HepG2 (cell line): ENCODE measurements at regions not wholly inside any gene's neighbourhood (a gene's known extent, or its start where the extent isn't known, plus 50 kb on each side); places are given as distances from the start of the nearest gene placed in this dataset.

ENCODE experiments used
- AHR ChIP-seq: IDR thresholded peaks from 2 replicates; pipeline ENCODE4 v1.6.1; 2018; ENCODE audit warnings: missing genetic modification reagents, missing compliant biosample characterization
- E2F1 ChIP-seq: sonication (generic); formaldehyde crosslinking; IDR thresholded peaks from 2 replicates; pipeline ENCODE4 v1.5.0; 2020; ENCODE audit warnings: missing genetic modification reagents
- FIP1L1 ChIP-seq: fragments of 200-400 bp; formaldehyde crosslinking; IDR thresholded peaks from 2 replicates; pipeline ENCODE4 v1.6.1; 2018; ENCODE audit warnings: low read depth, mild to moderate bottlenecking, low read length, moderate library complexity, borderline replicate concordance; ENCODE audit not compliant: insufficient read depth
- FOSL2 ChIP-seq: sonication (generic); formaldehyde crosslinking; IDR thresholded peaks from 2 replicates; pipeline ENCODE4 v1.4.0; 2020; ENCODE audit warnings: missing genetic modification reagents
- MXD3 ChIP-seq: IDR thresholded peaks from 2 replicates; pipeline ENCODE4 v1.6.1; 2016; ENCODE audit warnings: mild to moderate bottlenecking, missing biosample characterization, missing genetic modification reagents
- MYPOP ChIP-seq: sonication (generic); formaldehyde crosslinking; IDR thresholded peaks from 2 replicates; pipeline ENCODE4 v1.8.1; 2023; ENCODE audit warnings: mild to moderate bottlenecking, moderate library complexity, missing genetic modification reagents
- POLR2AphosphoS5 ChIP-seq: IDR thresholded peaks from 2 replicates; pipeline ENCODE4 v1.6.1; 2012; ENCODE audit warnings: low read depth, low read length
- PRDM10 ChIP-seq: sonication (generic); formaldehyde crosslinking; IDR thresholded peaks from 2 replicates; pipeline ENCODE4 v1.4.0; 2020; ENCODE audit warnings: low read depth, missing genetic modification reagents
- SP1 ChIP-seq, 2 experiments: fragments of 450-650 bp in 1 of 2; sonication (generic) in 1 of 2; formaldehyde crosslinking in 1 of 2; IDR thresholded peaks; 2 replicates each; pipeline versions ENCODE4 v1.4.0 to v1.6.1; 2016 to 2020; ENCODE audit warnings: missing genetic modification reagents in 1 of 2
- TAF15 ChIP-seq: fragments of 200-400 bp; formaldehyde crosslinking; IDR thresholded peaks from one replicate; pipeline ENCODE4 v1.6.1; 2018; ENCODE audit warnings: mild to moderate bottlenecking, low read depth, low read length; ENCODE audit not compliant: poor library complexity, severe bottlenecking
- TARDBP ChIP-seq: sonication (generic); formaldehyde crosslinking; IDR thresholded peaks from 2 replicates; pipeline ENCODE4 v1.8.0; 2022; ENCODE audit warnings: mild to moderate bottlenecking, missing genetic modification reagents
- ZNF660 ChIP-seq: sonication (generic); formaldehyde crosslinking; IDR thresholded peaks from 2 replicates; pipeline ENCODE4 v1.5.1; 2020; ENCODE audit warnings: mild to moderate bottlenecking, low read depth, missing genetic modification reagents, borderline replicate concordance
- ZNF740 ChIP-seq: sonication (generic); formaldehyde crosslinking; IDR thresholded peaks from 2 replicates; pipeline ENCODE4 v1.4.0; 2020; ENCODE audit warnings: missing genetic modification reagents
- ZNF781 ChIP-seq: sonication (generic); formaldehyde crosslinking; IDR thresholded peaks from 2 replicates; pipeline ENCODE4 v1.5.1; 2020; ENCODE audit warnings: borderline replicate concordance, mild to moderate bottlenecking, missing genetic modification reagents; ENCODE audit errors: not compliant biosample characterization

- TF ChIP-seq TAF15 (no peak), FOSL2 (CRISPR knock-in tag) (no peak), ZNF660 (CRISPR knock-in tag) (no peak), MXD3 (CRISPR knock-in tag) (no peak), FIP1L1 (no peak), TARDBP (CRISPR knock-in tag) (no peak), AHR (CRISPR knock-in tag) (no peak), POLR2AphosphoS5 (no peak), MYPOP (CRISPR knock-in tag) (no peak), PRDM10 (CRISPR knock-in tag) (no peak), ZNF740 (CRISPR knock-in tag) (no peak), ZNF781 (CRISPR knock-in tag) (no peak), SP1 (IDR thresholded peaks at IDR 0.05) (no peak), SP1 (CRISPR knock-in tag; IDR thresholded peaks at IDR 0.05) (no peak), E2F1 (CRISPR knock-in tag) (no peak)
These were observed 175.2 kb downstream of the TMEM200C start for GRCh38 chr18:5720132-5720531.
